PC-3 (cell line): ENCODE measurements at regions not wholly inside any gene's neighbourhood (a gene's known extent, or its start where the extent isn't known, plus 50 kb on each side); places are given as distances from the start of the nearest gene placed in this dataset.

Source experiments
- EZH2phosphoT487 ChIP-seq: fragments of 300-600 bp; sonication (generic); IDR thresholded peaks from 2 replicates; pipeline ENCODE4 v1.6.1; 2018; ENCODE audit warnings: mild to moderate bottlenecking, antibody characterized with exemption, low read length, borderline replicate concordance
- TF ChIP-seq, protein P1 (sequence below): fragments of 300-600 bp; sonication (generic); conservative IDR thresholded peaks from 2 replicates; pipeline ENCODE4 v1.5.1; 2017; ENCODE audit warnings: antibody characterized with exemption, low read depth, mild to moderate bottlenecking, low read length

DNA sequence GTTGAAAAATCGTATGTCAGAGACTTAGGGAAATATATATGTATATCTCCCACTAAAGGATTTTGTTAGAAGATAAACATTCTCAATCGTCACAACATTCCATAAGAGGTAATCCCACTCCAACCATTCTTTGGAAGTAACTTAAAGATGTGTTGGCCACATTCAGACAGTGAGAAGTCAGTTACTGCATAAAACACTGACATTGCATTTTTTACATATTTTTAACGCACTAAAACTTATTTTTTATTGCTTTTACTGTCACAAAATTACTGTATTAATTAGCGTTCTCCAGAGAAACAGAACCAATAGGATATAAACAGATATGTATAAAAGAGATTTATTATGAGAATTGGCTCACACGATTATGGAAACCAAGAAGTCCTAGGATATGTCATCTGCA, 74.3 kb upstream of the VGLL2 start:
- TF ChIP-seq, protein P1, sequence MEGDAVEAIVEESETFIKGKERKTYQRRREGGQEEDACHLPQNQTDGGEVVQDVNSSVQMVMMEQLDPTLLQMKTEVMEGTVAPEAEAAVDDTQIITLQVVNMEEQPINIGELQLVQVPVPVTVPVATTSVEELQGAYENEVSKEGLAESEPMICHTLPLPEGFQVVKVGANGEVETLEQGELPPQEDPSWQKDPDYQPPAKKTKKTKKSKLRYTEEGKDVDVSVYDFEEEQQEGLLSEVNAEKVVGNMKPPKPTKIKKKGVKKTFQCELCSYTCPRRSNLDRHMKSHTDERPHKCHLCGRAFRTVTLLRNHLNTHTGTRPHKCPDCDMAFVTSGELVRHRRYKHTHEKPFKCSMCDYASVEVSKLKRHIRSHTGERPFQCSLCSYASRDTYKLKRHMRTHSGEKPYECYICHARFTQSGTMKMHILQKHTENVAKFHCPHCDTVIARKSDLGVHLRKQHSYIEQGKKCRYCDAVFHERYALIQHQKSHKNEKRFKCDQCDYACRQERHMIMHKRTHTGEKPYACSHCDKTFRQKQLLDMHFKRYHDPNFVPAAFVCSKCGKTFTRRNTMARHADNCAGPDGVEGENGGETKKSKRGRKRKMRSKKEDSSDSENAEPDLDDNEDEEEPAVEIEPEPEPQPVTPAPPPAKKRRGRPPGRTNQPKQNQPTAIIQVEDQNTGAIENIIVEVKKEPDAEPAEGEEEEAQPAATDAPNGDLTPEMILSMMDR, result no peak
- no peak for TF ChIP-seq EZH2phosphoT487
